Chondrocyte (in vitro differentiated cells): ENCODE measurements at regions not wholly inside any gene's neighbourhood (a gene's known extent, or its start where the extent isn't known, plus 50 kb on each side); places are given as distances from the start of the nearest gene placed in this dataset.
"Not testable (repeated sequence)": the region's sequence is repeated elsewhere in the genome, so short reads cannot be mapped to it uniquely, and the experiment has no call there.

Experiments used
- DNase-seq: peaks from one replicate; pipeline ENCODE4 v3.0.0; 2021; ENCODE audit warnings: mixed read lengths, low spot score
- H3K27ac Mint-ChIP-seq: one replicate; pipeline ENCODE4 v1.8.0; 2021; ENCODE audit warnings: mild to moderate bottlenecking, moderate library complexity, mixed read lengths; ENCODE audit not compliant: unreplicated experiment
- H3K27me3 Mint-ChIP-seq: 2 replicates; pipeline ENCODE4 v1.8.0; 2021; ENCODE audit warnings: low read depth, mixed read lengths
- H3K36me3 Mint-ChIP-seq: 2 replicates; pipeline ENCODE4 v1.8.0; 2021; ENCODE audit warnings: low read depth, mixed read lengths
- H3K4me1 Mint-ChIP-seq: 2 replicates; pipeline ENCODE4 v1.8.0; 2021; ENCODE audit warnings: low read depth, mild to moderate bottlenecking, mixed read lengths
- H3K4me3 Mint-ChIP-seq: one replicate; pipeline ENCODE4 v1.8.0; 2021; ENCODE audit warnings: mild to moderate bottlenecking, moderate library complexity, mixed read lengths; ENCODE audit not compliant: unreplicated experiment
- H3K9me3 Mint-ChIP-seq: 2 replicates; pipeline ENCODE4 v1.8.0; 2021; ENCODE audit warnings: low read depth, mixed read lengths
- CTCF ChIP-seq: fragments of 200-600 bp; sonication (generic); IDR thresholded peaks from 2 replicates; pipeline ENCODE4 v1.5.0; 2021; ENCODE audit warnings: antibody characterized with exemption, mild to moderate bottlenecking, moderate library complexity

- Mint-ChIP-seq H3K27me3 (peaks cover 8% of the 10 kb centered on the region), H3K9me3 (peaks cover 16% of the 10 kb centered on the region), H3K27ac (no peak overlapping the region), H3K4me3 (no peak overlapping the region), H3K36me3 (peaks cover 4% of the 10 kb centered on the region), H3K4me1 (no peaks in the 10 kb centered on the region)
- DNase-seq: no peak
- no peak for TF ChIP-seq CTCF
Observed at GRCh38 chr9:85322592-85322991, 419.2 kb downstream of the AGTPBP1 start.

- Mint-ChIP-seq H3K9me3 (peaks cover 16% of the 10 kb centered on the region), H3K36me3 (peaks cover 4% of the 10 kb centered on the region), H3K4me1 (no peaks in the 10 kb centered on the region), H3K4me3 (no peak overlapping the region), H3K27me3 (no peaks in the 10 kb centered on the region), H3K27ac (no peak overlapping the region)
- no peak for TF ChIP-seq CTCF
- no peak for DNase-seq
Observed at GRCh38 chr9:85321561-85321960, 420.2 kb downstream of the AGTPBP1 start.

- Mint-ChIP-seq H3K9me3 (peaks cover 16% of the 10 kb centered on the region), H3K27me3 (no peaks in the 10 kb centered on the region), H3K4me1 (no peaks in the 10 kb centered on the region), H3K27ac (no peak overlapping the region), H3K36me3 (no peaks in the 10 kb centered on the region), H3K4me3 (no peak overlapping the region)
- no peak for DNase-seq
- no peak for TF ChIP-seq CTCF
Observed at GRCh38 chr9:85319936-85320656, 421.7 kb downstream of the AGTPBP1 start.

GRCh38 chr9:85315535-85315934 is 426.2 kb downstream of the AGTPBP1 start:
- H3K36me3 Mint-ChIP-seq, H3K27me3 Mint-ChIP-seq, H3K4me1 Mint-ChIP-seq, H3K27ac Mint-ChIP-seq, DNase-seq, H3K4me3 Mint-ChIP-seq: not testable (repeated sequence)
- H3K9me3 Mint-ChIP-seq: peaks cover 27% of the 10 kb centered on the region

GRCh38 chr9:85310573-85310972 is 431.2 kb downstream of the AGTPBP1 start:
- peaks cover 1% of the 10 kb centered on the region for H3K36me3 Mint-ChIP-seq
- TF ChIP-seq CTCF: no peak
- H3K27me3 Mint-ChIP-seq: no peaks in the 10 kb centered on the region
- no peak overlapping the region for H3K4me3 Mint-ChIP-seq
- H3K9me3 Mint-ChIP-seq: peaks cover 29% of the 10 kb centered on the region
- H3K27ac Mint-ChIP-seq: no peak overlapping the region
- DNase-seq: no peak
- H3K4me1 Mint-ChIP-seq: no peaks in the 10 kb centered on the region

- peaks cover 4% of the 10 kb centered on the region for H3K27me3 Mint-ChIP-seq
- TF ChIP-seq CTCF: no peak
- DNase-seq: no peak
- no peaks in the 10 kb centered on the region for H3K9me3 Mint-ChIP-seq
- no peak overlapping the region for H3K4me3 Mint-ChIP-seq
- H3K4me1 Mint-ChIP-seq: no peaks in the 10 kb centered on the region
- H3K36me3 Mint-ChIP-seq: no peaks in the 10 kb centered on the region
- H3K27ac Mint-ChIP-seq: no peak overlapping the region
Observed at GRCh38 chr9:85303757-85304134, 438.0 kb downstream of the AGTPBP1 start.
